ENCODE measurements at regions not wholly inside any gene's neighbourhood (a gene's known extent, or its start where the extent isn't known, plus 50 kb on each side); places are given as distances from the start of the nearest gene placed in this dataset.

DNA sequence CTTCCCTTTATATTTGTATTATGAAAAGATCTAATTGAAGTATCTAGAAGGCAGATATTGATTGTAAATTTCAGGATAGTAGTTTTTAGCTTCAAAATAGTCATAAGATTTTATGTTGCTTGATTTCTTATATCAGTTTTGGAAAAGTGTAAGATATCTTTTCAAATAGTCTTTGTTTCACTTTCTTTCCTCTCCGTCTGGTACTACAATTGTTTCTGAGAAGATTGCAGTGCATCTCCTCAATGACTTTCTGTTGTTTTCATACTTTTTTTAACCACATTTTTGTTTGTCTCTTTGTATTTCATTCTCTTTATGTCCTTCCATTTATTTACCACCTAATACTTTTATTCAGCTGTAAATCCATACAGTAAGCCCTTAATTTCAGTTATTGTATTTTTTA is 964.6 kb upstream of the B3GALT2 start:
- Histone ChIP-seq H3K4me2 (ENCODE audit: insufficient read depth, low read length) (no peak overlapping the region), H2AFZ (ENCODE audit: low read depth, low read length) (no peak overlapping the region), H3K9ac (replicated peaks; ENCODE audit: extremely low read depth, insufficient read depth, low read length) (no peak overlapping the region), H3K9me1 (replicated peaks; ENCODE audit: control insufficient read depth, extremely low read depth, insufficient read depth, low read length) (peaks cover 2% of the 10 kb centered on the region), H3K27me3 (ENCODE audit: control insufficient read depth in 2 of 2, insufficient read depth in 2 of 2, low read length in 2 of 2) (no peaks in the 10 kb centered on the region), H3K4me1 (ENCODE audit: control insufficient read depth, extremely low read depth, insufficient read depth, low read length) (no peaks in the 10 kb centered on the region), H3K4me3 (replicated peaks in 1 of 3; ENCODE audit: insufficient read depth in 1 of 3, low read depth in 1 of 3, low read length in 3 of 3) (no peak overlapping the region), H3K27ac (ENCODE audit: insufficient read depth, low read depth, low read length) (no peak overlapping the region), H3K79me2 (ENCODE audit: control insufficient read depth, insufficient read depth, low read length) (no peaks in the 10 kb centered on the region), H4K20me1 (replicated peaks; ENCODE audit: control insufficient read depth, extremely low read depth, insufficient read depth, low read length) (no peaks in the 10 kb centered on the region), H3K9me3 (replicated peaks; ENCODE audit: control insufficient read depth, insufficient read depth, low read length) (no peaks in the 10 kb centered on the region), H3K36me3 (ENCODE audit: control insufficient read depth in 2 of 2, extremely low read depth in 1 of 2, insufficient read depth in 2 of 2, low read length in 2 of 2) (no peaks in the 10 kb centered on the region)
- no TSS peak for BruUV-seq (replicated peaks)
- intact Hi-C loops (cut with micrococcal nuclease): no loop called here
- ChIA-PET CTCF (no interaction called here), POLR2A (no interaction called here)
- FAIRE-seq (no peak), DNase-seq (ENCODE audit: low read depth, low spot score) (no peak)
- TF ChIP-seq EZH2 (IDR thresholded peaks at IDR 0.05; ENCODE audit: borderline replicate concordance, low read depth, low read length, severe bottlenecking) (no peak), GATA2 (IDR thresholded peaks at IDR 0.05; ENCODE audit: insufficient read depth, insufficient read length, low read depth, low read length) (no peak)
- dilution Hi-C loops (cut with MboI; ENCODE audit: extremely low pct_ligation_motif_present, low sequenced_read_pairs): no loop called here

DNA sequence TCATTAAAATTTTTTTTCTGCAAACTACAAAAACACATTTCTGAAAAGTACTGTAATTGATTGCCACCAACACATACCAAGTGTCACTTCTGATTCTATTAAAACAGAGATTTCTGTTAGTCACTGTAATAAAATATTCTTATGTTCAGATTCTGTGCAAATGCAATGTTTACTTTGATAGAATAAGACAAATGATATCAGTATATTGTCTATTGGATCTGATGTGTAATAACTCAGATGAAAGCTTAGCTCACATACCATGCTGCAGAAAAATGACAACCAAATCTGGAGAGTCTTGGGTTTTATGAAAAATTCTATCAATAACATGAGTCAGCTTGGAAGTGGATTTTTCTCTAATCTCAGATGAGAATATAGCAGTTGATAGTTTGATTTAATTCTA is 963.8 kb upstream of the B3GALT2 start:
- ChIA-PET POLR2A (no interaction called here), CTCF (no interaction called here)

More for the DNA sequence above, 963.8 kb upstream of the B3GALT2 start:
- no peak overlapping the region for H2AFZ ChIP-seq (ENCODE audit: low read depth, low read length)
- H3K9ac ChIP-seq (replicated peaks; ENCODE audit: extremely low read depth, insufficient read depth, low read length): no peak overlapping the region
- no TSS peak for BruUV-seq (replicated peaks)
- no peaks in the 10 kb centered on the region for H3K36me3 ChIP-seq (ENCODE audit: control insufficient read depth in 2 of 2, extremely low read depth in 1 of 2, insufficient read depth in 2 of 2, low read length in 2 of 2)
- H3K27ac ChIP-seq (ENCODE audit: insufficient read depth, low read depth, low read length): no peak overlapping the region
- H3K9me3 ChIP-seq (replicated peaks; ENCODE audit: control insufficient read depth, insufficient read depth, low read length): no peaks in the 10 kb centered on the region
- H3K4me1 ChIP-seq (ENCODE audit: control insufficient read depth, extremely low read depth, insufficient read depth, low read length): no peaks in the 10 kb centered on the region
- H4K20me1 ChIP-seq (replicated peaks; ENCODE audit: control insufficient read depth, extremely low read depth, insufficient read depth, low read length): no peaks in the 10 kb centered on the region
- no peaks in the 10 kb centered on the region for H3K27me3 ChIP-seq (ENCODE audit: control insufficient read depth in 2 of 2, insufficient read depth in 2 of 2, low read length in 2 of 2)
- dilution Hi-C loops (cut with MboI; ENCODE audit: extremely low pct_ligation_motif_present, low sequenced_read_pairs): no loop called here
- peaks cover 2% of the 10 kb centered on the region for H3K9me1 ChIP-seq (replicated peaks; ENCODE audit: control insufficient read depth, extremely low read depth, insufficient read depth, low read length)
- DNase-seq (ENCODE audit: low read depth, low spot score) (no peak), FAIRE-seq (no peak)
- H3K4me2 ChIP-seq (ENCODE audit: insufficient read depth, low read length): no peak overlapping the region
- no peak overlapping the region for H3K4me3 ChIP-seq (replicated peaks in 1 of 3; ENCODE audit: insufficient read depth in 1 of 3, low read depth in 1 of 3, low read length in 3 of 3)
- no peak for TF ChIP-seq EZH2 (IDR thresholded peaks at IDR 0.05; ENCODE audit: borderline replicate concordance, low read depth, low read length, severe bottlenecking)
- TF ChIP-seq, protein P1, sequence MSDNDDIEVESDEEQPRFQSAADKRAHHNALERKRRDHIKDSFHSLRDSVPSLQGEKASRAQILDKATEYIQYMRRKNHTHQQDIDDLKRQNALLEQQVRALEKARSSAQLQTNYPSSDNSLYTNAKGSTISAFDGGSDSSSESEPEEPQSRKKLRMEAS (IDR thresholded peaks at IDR 0.05; ENCODE audit: insufficient read depth, insufficient read length): no peak
- intact Hi-C loops (cut with micrococcal nuclease): no loop called here
- H3K79me2 ChIP-seq (ENCODE audit: control insufficient read depth, insufficient read depth, low read length): no peaks in the 10 kb centered on the region
